HEK293T (cell line): ENCODE measurements at regions not wholly inside any gene's neighbourhood (a gene's known extent, or its start where the extent isn't known, plus 50 kb on each side); places are given as distances from the start of the nearest gene placed in this dataset.

ENCODE experiments used
- CTCF ChIA-PET: fragments of 350-600 bp; formaldehyde crosslinking; extraction: SDS; loops from one replicate; lab custom pipeline; 2021; ENCODE audit warnings: antibody characterized with exemption, inconsistent platforms; lab: Yijun Ruan, JAX
- POLR2A ChIA-PET: fragments of 350-600 bp; formaldehyde crosslinking; extraction: SDS; loops from one replicate; lab custom pipeline; 2020; ENCODE audit warnings: antibody characterized with exemption, inconsistent platforms; lab: Yijun Ruan, JAX
- DNase-seq: peaks from one replicate; pipeline ENCODE4 v3.0.0; 2012; ENCODE audit warnings: mixed read lengths; ENCODE audit errors: extremely low spot score
- ARNT ChIP-seq: fragments of 450-650 bp; IDR thresholded peaks from 2 replicates; pipeline ENCODE4 v1.6.1; 2017; ENCODE audit warnings: mild to moderate bottlenecking
- BHLHE40 ChIP-seq: fragments of 450-650 bp; IDR thresholded peaks from 2 replicates; pipeline ENCODE4 v1.6.1; 2016; ENCODE audit warnings: mild to moderate bottlenecking, moderate library complexity, borderline replicate concordance
- CTBP1 ChIP-seq: fragments of 450-650 bp; IDR thresholded peaks from 2 replicates; pipeline ENCODE4 v1.6.1; 2016; ENCODE audit warnings: borderline replicate concordance
- ELF4 ChIP-seq: fragments of 450-650 bp; IDR thresholded peaks from 2 replicates; pipeline ENCODE4 v1.6.1; 2017; ENCODE audit warnings: antibody characterized with exemption
- FOXA1 ChIP-seq: fragments of 450-650 bp; IDR thresholded peaks from 2 replicates; pipeline ENCODE4 v1.6.1; 2016; ENCODE audit warnings: mild to moderate bottlenecking
- FOXK2 ChIP-seq: fragments of 450-650 bp; IDR thresholded peaks from 2 replicates; pipeline ENCODE4 v1.6.1; 2016; ENCODE audit warnings: mild to moderate bottlenecking
- FOXM1 ChIP-seq: fragments of 450-650 bp; IDR thresholded peaks from 2 replicates; pipeline ENCODE4 v1.6.1; 2017; ENCODE audit warnings: mild to moderate bottlenecking, borderline replicate concordance
- HDGF ChIP-seq: fragments of 450-650 bp; IDR thresholded peaks from 2 replicates; pipeline ENCODE4 v1.6.1; 2017; ENCODE audit warnings: antibody characterized with exemption, borderline replicate concordance
- L3MBTL2 ChIP-seq: fragments of 450-650 bp; conservative IDR thresholded peaks from 2 replicates; pipeline ENCODE4 v1.6.1; 2016; ENCODE audit warnings: mild to moderate bottlenecking
- LEF1 ChIP-seq: fragments of 450-650 bp; IDR thresholded peaks from 2 replicates; pipeline ENCODE4 v1.6.1; 2017; ENCODE audit warnings: mild to moderate bottlenecking, borderline replicate concordance
- NFRKB ChIP-seq: fragments of 450-650 bp; IDR thresholded peaks from 2 replicates; pipeline ENCODE4 v1.6.1; 2016; ENCODE audit warnings: mild to moderate bottlenecking, moderate library complexity
- SP1 ChIP-seq: fragments of 450-650 bp; IDR thresholded peaks from 2 replicates; pipeline ENCODE4 v1.6.1; 2017
- SUZ12 ChIP-seq: fragments of 450-650 bp; IDR thresholded peaks from 2 replicates; pipeline ENCODE4 v1.6.1; 2016; ENCODE audit warnings: mild to moderate bottlenecking
- TARDBP ChIP-seq: fragments of 450-650 bp; IDR thresholded peaks from 2 replicates; pipeline ENCODE4 v1.6.1; 2016
- ZNF384 ChIP-seq: fragments of 450-650 bp; IDR thresholded peaks from 2 replicates; pipeline ENCODE4 v1.6.1; 2016
- TF ChIP-seq, protein P1 (sequence below): fragments of 450-650 bp; IDR thresholded peaks from 2 replicates; pipeline ENCODE4 v1.6.1; 2016

DNA sequence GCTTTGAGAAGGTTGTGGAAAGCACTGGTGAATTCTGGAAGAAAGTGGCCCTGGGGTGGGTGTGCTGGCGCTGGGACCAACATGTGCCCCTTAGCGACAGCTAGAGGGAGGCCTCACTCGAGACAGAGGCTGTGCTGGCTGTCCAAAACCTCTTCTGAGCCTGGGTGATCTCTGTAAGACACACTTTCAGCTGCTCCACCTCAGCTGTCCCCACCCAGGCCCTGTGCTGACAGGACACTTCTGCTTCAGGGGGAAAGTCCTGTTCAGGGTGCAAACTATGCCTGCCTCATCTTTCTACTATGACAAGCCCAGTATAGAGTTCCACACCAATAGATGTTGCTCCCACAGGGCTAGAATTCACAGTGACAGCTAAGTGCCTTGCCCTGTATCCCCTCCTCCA, 426.4 kb downstream of the MED10 start:
- no peak for DNase-seq
- TF ChIP-seq FOXK2 (no peak), TARDBP (no peak), FOXA1 (no peak), CTBP1 (no peak), FOXM1 (no peak)
- TF ChIP-seq, protein P1, sequence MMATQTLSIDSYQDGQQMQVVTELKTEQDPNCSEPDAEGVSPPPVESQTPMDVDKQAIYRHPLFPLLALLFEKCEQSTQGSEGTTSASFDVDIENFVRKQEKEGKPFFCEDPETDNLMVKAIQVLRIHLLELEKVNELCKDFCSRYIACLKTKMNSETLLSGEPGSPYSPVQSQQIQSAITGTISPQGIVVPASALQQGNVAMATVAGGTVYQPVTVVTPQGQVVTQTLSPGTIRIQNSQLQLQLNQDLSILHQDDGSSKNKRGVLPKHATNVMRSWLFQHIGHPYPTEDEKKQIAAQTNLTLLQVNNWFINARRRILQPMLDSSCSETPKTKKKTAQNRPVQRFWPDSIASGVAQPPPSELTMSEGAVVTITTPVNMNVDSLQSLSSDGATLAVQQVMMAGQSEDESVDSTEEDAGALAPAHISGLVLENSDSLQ: no peak
- POLR2A ChIA-PET: no interaction called here
- CTCF ChIA-PET: no interaction called here

DNA sequence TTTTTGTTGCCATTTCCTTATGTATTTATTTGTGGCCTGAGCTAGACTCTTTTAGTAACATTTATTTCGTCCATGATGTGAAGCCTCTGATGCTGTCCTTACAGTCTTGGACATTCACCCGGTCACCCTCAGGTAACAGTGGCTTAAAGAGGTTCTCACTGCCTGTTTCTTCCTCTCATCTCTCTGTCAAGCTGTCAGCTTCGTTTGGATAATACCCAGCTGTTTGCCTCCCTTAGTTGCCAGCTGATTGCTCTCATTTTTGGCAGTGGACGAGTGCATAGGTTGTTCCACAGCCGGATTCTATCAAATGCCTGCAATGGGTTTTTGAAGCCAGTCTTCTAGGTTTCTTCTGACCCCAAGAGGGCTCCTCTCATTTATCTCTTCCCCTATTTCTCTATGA, 427.7 kb downstream of the MED10 start:
- POLR2A ChIA-PET: no interaction called here
- TF ChIP-seq HDGF: no peak
- TF ChIP-seq, protein P1: no peak
- no peak for TF ChIP-seq L3MBTL2
- no peak for TF ChIP-seq LEF1
- no peak for TF ChIP-seq FOXK2
- TF ChIP-seq SUZ12: no peak
- no peak for TF ChIP-seq BHLHE40
- no peak for TF ChIP-seq ELF4
- TF ChIP-seq FOXA1: no peak
- TF ChIP-seq ARNT: no peak
- no peak for TF ChIP-seq SP1
- no peak for TF ChIP-seq FOXM1
- TF ChIP-seq CTBP1: no peak
- no peak for TF ChIP-seq TARDBP
- CTCF ChIA-PET: interaction anchor here (0.5 to 0.6 kb wide), 2 partner anchors 112 to 829 kb away, joined by 3 to 4 read pairs; no protein-coding TSS in a partner anchor
- DNase-seq: no peak

DNA sequence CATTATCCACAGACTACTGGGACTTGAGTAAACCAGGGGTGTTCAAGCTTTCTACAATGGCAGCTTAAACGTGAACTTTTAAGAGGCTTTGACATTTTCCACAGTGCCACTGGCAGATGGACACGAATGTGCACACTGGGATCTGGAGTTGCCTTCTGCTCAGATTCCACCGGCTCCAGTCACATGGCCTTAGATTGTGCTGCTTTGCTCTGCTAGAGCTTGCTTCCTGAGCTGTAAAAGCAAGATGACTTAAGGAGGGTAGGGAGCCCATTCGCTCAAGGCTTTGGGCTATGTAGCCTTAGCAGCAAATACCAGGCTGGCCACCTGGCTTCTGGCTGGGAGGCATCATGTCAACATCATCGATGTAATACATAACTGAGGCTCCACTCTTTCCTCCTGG, 436.9 kb downstream of the MED10 start:
- TF ChIP-seq TARDBP: no peak
- no peak for TF ChIP-seq BHLHE40
- no peak for TF ChIP-seq ELF4
- TF ChIP-seq FOXK2: no peak
- TF ChIP-seq SP1: no peak
- TF ChIP-seq HDGF: no peak
- TF ChIP-seq FOXA1: no peak
- TF ChIP-seq LEF1: no peak
- TF ChIP-seq L3MBTL2: no peak
- no peak for TF ChIP-seq FOXM1
- no peak for TF ChIP-seq ZNF384
- TF ChIP-seq, protein P1: no peak
- no peak for TF ChIP-seq ARNT
- no peak for TF ChIP-seq NFRKB
- no peak for TF ChIP-seq CTBP1
- TF ChIP-seq SUZ12: no peak
- DNase-seq: no peak
- ChIA-PET POLR2A (no interaction called here), CTCF (no interaction called here)

DNA sequence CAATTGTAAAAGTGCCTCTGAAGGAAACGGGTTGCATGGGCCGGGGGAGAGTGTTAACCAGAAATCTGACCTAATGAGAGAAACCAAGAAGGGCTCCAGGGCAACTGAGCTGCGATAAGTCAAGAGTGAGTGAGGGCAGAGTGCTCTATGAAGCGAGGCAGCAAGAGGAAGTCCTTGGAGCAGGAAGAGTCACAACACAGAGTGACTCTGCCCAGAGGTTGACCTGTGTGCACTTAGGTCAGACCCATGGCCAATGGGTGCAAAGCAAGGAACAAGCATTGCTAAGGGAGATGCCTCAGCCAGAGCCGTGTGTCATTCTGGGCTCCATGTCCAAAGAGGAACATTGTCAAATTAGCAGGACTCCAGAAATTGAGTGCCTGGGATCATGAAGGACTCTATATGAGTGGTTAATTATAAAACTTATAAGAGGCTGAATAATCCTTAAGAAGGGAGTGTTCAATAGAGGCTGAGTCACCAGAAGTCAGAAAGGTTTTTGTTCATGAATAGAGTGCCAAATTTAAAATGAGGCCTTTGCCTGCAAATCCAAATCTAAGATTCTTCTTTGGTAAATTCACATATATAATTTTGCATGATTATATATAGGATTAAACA, 438.5 kb downstream of the MED10 start:
- TF ChIP-seq, protein P1: no peak
- TF ChIP-seq ELF4 (no peak), LEF1 (no peak), SUZ12 (no peak), TARDBP (no peak), FOXK2 (no peak), ARNT (no peak), SP1 (no peak), ZNF384 (no peak), L3MBTL2 (no peak), NFRKB (no peak), BHLHE40 (no peak), HDGF (no peak), FOXA1 (no peak), FOXM1 (no peak), CTBP1 (no peak)
- ChIA-PET CTCF (no interaction called here), POLR2A (no interaction called here)
- DNase-seq: no peak

DNA sequence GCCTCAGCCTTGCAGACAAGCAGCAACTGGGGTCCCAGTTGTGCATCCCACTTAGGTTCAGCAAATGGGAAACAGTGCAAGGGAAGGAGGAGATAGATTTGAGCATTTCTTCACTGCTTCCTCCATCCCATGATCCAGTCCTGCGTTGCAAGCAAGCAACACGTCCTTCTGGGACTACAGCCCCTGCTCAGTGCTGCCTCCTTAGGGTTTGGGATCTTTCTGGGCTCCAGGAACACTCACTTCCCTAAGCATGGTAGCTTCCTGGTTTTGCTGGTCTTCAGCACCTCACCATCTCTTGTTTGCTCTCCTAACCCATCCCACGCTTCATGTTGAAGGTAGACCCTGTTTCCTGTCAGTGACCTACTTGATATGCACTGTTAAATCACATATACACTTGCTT, 444.7 kb downstream of the MED10 start:
- CTCF ChIA-PET: no interaction called here
- POLR2A ChIA-PET: no interaction called here
- no peak for DNase-seq
- TF ChIP-seq, protein P1: no peak
